Stimulated activated naive CD4-positive, alpha-beta T cell treated with Interleukin-2 at 50 U/mL for 16 hours (primary cell): ENCODE measurements at regions not wholly inside any gene's neighbourhood (a gene's known extent, or its start where the extent isn't known, plus 50 kb on each side); places are given as distances from the start of the nearest gene placed in this dataset.

Experiments used
- DNase-seq: peaks from one replicate; lab custom pipeline; 2025; lab: John Stamatoyannopoulos, UW

DNA sequence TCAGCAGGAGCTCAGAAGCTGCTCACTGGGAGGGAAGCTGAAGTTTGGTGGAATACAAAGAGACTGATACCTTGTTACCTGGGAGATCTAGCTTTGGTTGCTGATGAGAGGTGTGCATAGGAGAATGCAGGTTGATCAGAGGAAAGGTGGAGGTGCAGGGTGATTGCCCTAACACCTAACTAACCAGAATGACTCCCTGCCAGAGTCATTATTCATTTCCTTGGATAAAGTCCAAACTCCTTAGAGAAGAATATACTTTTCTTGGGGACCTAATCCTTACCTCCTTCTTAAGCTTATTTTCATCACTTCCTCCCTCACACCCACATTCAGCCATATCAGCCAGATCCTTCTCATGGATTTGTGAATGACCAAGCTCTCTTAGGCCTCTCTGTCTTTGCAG is 814.2 kb upstream of the TENM4 start:
- no peak for DNase-seq

- DNase-seq, result no peak
These were observed 800.9 kb upstream of the TENM4 start for GRCh38 chr11:80241766-80242165.

DNA sequence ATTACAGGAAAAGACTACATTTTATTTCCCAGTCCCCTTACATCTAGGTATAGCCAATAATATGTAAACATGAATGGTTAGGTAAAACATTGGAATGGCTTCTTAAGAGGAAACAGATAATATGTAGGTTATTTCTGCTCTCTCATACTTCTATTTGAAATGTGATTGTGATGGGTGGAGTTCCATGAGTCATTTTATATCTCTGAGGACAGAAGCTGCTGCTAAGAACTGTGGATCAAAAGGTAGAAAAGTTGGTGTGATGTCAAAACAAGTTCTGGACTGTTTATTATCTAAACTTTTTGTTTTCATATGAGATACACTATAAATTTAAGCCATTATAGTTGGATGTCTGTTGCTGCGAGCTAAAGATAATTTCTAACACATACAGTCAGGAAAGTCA is 799.4 kb upstream of the TENM4 start:
- DNase-seq, result no peak

GRCh38 chr11:80239217-80239616 is 798.4 kb upstream of the TENM4 start:
- no peak for DNase-seq

DNA sequence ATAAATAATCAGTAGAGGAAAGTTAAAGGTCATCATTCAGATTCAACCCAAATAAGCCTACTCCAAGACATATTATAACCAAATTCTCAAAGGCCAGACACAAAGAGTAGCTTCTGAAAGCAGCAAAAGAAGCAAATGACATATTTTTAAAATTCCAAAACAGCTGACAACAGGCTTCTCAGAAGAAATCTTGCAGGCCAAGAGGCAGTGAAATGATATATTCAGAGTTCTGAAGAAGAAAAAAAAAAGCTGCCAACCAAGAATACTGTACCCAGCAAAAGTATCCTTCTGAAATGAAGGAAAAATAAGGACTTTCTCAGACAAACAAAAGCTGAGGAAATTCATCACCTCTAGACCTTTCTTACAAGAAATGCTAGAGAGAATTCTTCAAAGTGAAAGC is 787.1 kb upstream of the TENM4 start:
- no peak for DNase-seq

DNA sequence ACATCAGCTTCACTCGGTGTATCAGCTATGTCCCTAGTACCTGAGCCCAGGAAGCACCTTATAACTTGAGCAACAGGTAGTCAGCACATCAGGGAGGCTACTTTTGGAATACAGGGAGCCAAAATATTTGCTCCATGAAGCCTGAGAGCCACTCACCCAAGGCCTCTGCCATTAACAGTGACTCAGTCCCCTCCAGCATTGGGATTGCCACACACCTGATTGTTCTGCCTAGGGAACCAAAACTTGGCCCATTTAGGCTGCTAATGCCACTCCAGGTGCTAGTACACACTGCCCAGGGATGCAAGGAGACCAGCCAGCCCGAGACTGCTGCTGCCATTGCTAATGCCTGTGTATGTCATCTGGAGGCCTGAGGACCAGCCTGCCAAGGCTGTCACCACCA is 773.6 kb upstream of the TENM4 start:
- DNase-seq, result no peak

- DNase-seq, result no peak
These were observed 770.8 kb upstream of the TENM4 start for GRCh38 chr11:80211673-80212072.

DNA sequence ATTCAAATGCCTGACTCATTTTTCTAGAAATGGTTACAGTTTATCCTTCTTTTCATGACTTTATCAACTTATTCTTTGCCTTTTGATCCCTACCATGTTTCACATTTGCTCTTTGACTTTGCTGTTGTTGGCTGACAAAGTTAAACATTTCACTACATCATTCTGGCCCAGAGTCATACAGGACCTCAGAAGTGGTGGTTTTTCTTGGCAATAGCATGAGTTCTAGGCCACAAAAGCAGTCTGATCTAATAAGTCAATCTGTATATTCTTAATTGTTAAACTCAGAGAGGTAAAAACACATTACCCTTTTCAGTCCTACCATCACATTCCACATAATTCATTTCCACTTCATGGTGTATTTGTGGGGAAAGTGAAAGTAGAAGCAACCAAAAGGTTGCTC is 763.2 kb upstream of the TENM4 start:
- DNase-seq, result no peak

GRCh38 chr11:80196932-80197554 is 756.2 kb upstream of the TENM4 start:
- DNase-seq, result no peak

DNA sequence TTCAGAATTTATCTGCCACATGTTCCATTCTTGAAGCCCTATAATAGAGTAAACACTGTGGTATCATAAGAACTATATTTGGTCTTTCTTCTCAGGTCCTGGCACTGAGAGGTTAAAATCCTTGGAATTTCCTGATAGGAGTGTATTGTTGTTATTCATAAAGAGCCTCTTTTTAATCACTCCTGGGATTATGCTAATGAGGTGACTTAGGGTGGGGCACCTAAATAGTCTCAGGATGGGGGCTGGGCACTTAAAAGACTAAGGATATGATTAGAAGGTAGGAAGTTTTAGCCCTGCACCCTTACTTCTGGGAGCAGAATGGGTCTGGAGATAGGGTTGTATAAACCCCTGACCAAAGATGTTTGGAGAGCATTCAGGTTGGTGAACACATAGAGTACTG is 755.2 kb upstream of the TENM4 start:
- no peak for DNase-seq

DNA sequence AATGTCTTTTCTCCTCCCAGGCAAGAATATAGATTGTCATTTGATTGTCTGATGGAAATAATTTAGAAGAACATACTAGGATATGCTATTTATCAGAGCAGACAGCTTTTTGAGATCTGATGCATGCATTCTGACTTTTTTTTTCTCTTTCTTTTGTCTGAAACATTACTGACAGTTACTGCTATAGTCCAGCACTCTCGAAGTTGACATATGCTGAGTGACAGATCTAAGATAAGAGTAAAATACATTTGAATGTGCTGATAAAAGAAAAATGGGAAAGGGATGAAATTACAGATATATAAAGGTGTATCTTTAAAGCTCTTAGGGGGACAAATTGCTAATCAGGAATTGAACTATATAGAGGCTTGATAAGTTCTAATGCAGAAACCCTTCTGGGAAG is 753.8 kb upstream of the TENM4 start:
- DNase-seq, result no peak

GRCh38 chr11:80194016-80194415 is 753.2 kb upstream of the TENM4 start:
- DNase-seq, result no peak

DNA sequence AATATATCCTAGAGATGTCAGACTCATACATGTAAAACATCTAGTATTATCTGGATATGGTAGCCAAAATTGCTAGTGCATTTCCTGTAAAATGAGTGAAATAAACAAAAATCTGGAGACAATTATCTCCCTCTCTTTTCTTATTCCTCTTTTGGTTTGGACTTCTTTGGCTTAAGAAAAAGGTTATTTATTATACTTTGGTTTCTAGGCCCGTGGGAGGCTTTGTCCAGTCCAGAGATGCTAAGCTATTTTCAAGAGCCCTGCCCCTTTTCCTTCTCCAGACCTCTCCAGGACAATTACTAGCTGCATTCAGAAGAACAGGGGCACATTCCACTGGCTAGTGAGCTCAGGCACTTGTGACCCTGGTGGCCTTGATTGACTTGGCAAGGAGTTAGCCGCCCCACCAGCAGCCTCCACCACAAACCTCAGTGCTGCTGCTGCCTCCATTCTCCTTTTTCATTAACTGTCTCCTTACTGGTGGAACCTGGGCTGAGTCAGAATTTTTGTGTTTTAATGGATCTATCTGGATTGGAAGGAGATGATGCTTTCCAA is 747.3 kb upstream of the TENM4 start:
- DNase-seq, result no peak

DNA sequence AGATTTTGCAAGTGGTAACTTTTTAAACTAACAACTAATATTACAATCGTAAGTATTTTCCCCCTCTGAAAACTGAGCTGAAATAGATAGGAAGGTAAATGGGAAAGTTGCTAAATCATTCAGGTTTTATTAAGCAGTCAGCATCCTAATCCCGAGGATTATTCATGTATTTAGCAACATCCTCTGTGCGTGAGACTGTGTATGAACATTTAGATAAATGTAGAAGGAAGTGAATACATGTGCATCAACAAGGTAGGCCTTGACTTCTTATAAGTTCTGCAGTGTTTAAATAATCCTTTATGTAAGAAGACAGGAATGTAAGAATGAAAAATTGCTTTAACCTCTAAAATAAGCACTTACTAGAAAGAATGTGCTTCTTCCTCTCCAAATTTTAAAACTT is 745.9 kb upstream of the TENM4 start:
- DNase-seq, result no peak

DNA sequence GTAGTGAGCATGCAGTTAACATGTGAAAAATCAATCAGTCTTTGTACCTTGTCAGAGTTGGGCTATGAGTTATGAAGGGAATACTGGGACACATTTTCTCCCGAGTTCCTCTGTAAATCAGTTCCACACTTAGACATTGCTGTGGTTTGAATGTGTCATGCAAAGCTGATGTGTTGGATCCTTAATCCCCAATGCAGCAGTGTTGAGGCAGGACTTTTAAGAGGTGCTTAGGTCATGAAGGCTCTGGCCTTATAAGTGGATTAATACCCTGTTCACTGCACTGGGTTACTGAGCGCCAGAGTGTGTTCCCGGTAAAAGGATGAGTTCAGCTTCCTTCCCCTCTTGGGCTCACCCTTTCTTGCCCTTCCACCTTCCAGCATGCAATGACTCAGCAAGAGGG is 742.1 kb upstream of the TENM4 start:
- DNase-seq, result no peak

DNA sequence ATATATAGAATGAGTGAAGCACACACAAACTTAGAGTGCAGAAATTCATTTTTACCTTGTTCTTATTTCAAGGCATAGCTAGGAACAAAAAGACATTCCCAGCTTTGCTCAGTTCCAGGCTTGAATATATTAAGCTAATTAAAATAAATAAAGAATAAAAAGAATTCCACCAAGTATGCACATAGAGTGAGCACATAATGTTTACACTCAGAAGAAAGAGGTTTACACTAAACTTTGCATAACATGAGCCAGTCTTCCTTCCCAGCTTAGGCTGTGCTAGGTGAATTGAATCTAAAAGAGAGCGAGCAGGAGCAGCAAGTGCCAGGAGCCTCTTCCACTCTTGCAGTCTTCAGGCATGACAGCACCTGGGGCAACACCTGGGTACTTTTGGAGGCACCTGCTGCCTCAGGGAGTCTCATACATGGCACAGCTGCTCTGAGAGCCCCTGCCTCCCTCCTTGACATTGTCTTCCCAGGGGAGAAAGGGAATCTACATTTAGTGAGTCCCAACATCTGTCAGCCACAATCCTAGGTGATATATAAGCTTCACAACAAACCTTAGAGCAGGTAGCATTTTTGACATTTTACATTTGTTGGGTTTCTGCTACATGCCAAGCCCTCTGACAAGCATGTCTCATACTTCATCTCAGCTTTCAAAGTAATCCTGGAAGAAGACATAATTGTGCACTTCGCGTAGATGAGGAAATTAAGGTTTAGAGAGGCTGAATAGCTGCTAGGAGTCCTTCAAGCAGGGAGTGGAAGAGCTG is 732.7 kb upstream of the TENM4 start:
- no peak for DNase-seq

DNA sequence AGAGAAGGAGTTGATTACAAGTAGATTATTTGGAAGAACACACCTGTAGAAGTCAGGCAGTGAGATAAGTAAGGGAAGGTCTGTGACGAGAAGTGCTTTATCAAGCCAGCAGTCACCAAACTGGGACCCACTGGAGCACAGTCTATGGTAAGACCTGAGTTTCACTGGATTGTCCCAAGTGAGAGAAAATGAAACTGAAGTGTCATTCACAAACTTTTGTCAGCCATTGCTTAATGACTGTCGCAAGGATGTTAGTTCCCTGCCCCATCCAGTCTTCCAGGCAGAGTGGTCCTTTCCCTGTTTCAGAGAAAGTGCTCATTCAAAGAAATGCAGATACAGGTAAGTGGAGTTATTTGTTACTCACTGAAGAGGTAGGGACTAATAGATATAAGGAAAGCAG is 728.0 kb upstream of the TENM4 start:
- DNase-seq, result no peak

- DNase-seq, result no peak
These were observed 726.9 kb upstream of the TENM4 start for GRCh38 chr11:80167766-80168165.

GRCh38 chr11:80165744-80166143 is 724.9 kb upstream of the TENM4 start:
- DNase-seq, result no peak

DNA sequence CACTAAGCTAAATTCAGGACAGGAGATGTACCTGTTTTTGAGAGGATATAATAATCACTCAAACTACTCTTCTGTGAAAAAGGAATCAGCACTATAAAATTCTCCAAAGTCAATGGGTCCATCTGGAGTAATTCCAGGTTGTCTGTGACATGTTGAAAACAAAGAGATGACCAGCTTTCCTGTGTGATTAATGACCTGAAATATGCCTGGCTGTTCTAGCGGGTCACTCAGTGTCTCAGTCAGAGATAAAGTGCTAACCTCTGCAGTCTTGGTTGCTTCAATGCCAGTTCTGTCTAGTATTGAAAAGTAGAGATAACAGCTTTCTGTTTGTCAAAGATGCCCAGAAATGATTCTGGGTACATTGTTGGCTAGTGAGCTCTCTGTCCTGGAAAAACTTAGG is 722.6 kb upstream of the TENM4 start:
- no peak for DNase-seq

DNA sequence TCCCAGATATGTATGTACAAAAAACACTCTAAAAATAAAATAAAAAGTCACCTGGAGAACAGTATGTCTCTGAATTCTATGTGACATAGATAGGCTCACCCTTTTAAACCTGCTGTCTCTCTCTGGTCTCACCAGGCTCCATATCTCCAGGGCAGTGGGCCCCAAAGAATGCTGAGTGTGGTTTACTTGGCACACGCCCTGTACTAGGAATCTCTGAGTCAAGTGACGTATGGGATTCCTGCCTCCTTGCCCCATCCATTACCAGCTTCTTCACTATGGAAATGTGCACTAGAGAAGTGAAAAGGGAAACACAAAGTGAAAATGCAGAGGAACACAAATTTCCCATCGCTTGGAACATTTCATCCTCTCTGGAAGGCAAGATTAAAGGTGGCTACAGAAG is 722.2 kb upstream of the TENM4 start:
- DNase-seq, result no peak

- DNase-seq, result no peak
These were observed 721.6 kb upstream of the TENM4 start for GRCh38 chr11:80162387-80162786.

DNA sequence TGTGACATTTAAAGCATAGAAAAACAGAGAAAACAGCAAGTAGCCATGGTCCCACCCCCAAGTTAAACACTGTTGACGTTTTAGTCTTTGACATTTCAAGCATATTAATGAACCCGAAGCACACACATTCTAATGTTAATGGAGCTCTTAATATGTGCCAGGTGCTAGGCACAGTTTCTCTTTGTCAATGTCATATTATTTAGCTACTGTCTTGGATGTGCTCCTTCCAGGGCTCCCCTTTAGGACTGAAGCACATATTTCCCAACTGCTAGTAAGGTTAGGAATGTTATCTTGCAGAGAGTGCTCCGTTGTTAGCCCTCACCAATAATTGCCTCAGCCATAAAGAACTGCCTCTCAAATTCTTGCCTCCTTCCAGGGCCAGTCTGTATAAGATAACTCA is 716.6 kb upstream of the TENM4 start:
- DNase-seq, result no peak

DNA sequence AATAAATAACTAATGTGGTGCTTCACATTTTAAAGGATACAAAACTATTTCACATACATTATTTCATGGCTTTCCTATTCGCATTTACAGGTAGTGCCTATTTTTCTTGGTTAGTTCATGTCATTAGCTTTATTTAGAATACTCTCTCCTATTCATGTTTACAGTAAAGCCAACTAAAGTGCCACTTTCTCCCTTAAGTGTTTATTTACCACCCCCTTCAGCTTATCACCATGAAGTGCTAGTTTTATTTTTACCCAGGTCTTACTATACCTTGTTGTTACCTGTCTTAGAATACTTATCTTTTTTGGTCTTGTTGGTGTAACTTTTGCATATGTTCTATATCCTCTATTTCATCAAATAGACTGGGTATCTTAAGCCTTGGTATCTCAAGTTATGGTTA is 715.2 kb upstream of the TENM4 start:
- no peak for DNase-seq
